ENCODE measurements at regions not wholly inside any gene's neighbourhood (a gene's known extent, or its start where the extent isn't known, plus 50 kb on each side); places are given as distances from the start of the nearest gene placed in this dataset.
A peak's percentile ranks its signal among the peaks of the same experiment; 100 is the strongest.
"Not testable (repeated sequence)": the region's sequence is repeated elsewhere in the genome, so short reads cannot be mapped to it uniquely, and the experiment has no call there.

DNA sequence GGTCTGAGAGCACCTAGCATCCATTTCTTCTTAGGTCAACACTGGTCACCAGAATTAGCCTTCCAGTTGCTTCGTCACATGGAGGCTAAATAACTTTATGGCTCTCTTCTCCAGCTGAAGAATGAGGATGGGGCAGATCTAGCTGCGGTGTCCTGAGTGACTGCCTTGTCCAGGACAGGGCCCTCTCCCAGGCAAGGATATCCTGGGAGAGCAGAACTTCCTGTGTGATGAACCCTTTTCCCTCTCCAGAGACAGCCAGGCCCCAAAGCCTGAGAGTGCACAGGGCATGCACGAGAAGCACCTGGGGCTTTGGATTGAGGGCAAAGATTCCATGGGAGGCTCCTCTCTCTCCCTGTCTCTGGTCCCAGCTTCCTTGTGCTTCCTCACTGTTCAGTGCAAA is 108.2 kb upstream of the MAMLD1 start:
- no peak for DNase-seq

DNA sequence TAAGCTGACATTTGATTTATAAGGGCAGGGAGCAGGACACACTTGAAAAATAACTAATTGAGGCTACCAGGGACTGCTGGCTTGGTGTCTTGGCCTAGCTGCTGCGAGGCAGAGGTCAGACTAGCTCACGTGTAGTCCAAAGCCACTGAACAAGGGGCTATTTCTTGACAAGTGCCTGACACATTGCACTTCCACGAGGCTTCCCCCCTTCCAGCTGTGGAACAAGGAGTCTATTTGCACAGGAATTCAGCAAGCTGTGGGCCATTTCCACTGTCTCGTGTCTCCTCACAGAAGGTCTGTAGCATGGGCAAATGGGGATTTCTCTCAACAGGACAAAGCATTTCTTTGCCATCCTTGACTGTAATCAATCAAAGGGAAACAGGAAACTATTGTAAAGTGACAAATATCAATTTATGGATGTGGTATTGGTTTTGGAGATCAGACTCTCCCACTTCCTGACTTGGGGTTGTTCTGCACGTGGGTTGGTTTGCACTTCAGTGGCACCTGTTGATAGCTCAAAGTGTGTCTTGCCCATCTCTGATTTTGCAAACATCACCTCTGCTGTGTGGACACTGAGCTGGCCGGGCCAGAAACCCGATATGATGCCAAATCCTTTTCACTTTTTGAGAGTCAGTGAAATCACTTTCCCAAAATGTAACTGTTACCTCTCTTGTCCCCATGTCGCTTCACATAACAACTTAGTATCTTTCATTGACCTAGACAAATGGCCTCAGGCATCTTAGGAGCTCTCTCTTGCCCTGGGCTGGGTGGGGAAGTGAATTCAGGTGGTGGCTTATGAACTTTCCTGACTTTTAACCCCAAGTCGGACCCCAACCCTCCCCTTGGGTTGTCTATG is 107.4 kb upstream of the MAMLD1 start:
- DNase-seq = no peak

DNA sequence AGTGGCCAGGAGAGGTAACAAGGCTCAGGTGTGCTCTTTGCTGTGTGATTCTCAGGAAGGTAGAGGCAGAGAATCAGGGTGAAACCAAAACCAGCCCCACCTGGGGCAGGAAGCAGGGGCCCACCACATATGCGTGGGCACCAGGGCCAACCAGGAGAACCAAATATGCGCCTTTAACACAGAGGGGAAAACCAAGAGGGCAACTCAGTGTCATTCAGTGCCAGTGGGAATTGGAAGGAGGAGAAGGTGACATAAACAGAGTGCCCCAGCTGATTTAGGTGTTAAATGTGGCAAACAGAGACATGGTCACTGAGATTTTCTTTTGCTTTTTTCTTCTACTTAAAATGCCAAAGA is 106.8 kb upstream of the MAMLD1 start:
- DNase-seq = no peak

DNA sequence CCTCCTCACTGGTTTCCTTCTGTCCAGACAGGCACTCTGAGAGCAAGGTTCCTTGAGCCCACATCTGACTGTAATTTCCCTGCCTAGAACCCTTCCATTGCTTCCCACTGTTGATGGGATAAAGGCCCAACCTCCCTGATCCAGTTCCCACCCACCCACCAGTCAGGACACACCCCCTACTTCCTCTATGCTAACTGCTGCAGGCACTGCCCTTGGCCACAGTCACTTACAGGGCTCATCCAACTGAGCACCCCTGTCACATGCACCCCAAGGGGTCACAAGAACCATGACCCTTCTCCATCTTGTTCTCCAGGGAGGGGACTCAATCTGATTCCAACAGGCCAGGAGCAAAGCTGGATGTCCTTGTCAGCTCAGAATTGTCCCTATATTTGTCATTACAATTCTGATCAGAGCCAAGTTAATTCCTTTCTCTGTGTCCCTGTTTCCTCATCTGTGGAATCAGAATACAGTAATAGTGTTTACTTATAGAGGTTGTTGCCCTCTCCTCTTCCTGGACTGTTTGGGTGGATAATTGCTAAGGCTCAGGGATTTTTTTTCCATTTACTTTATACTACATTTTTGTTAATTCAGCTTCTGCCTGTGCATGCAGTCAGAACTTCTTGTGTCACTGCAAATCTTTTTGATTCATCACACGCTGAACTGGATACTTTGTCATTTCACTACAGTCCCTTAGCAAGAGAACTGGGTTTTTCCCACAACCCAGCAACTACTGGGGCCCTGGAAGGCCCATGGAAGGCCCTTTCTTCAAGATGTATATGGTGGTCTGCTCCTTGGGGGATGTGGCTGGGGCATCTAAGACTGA is 105.6 kb upstream of the MAMLD1 start:
- no peak for DNase-seq

GRCh38 chrX:150258176-150258425 is 105.0 kb upstream of the MAMLD1 start:
- no peak for DNase-seq

GRCh38 chrX:150258463-150259430 is 104.4 kb upstream of the MAMLD1 start:
- DNase-seq = no peak

GRCh38 chrX:150262456-150262855 is 100.7 kb upstream of the MAMLD1 start:
- DNase-seq = no peak

- no peak for DNase-seq
These were observed 94.2 kb upstream of the MAMLD1 start for GRCh38 chrX:150268839-150269355.

GRCh38 chrX:150269605-150270254 is 93.4 kb upstream of the MAMLD1 start:
- DNase-seq = no peak

DNA sequence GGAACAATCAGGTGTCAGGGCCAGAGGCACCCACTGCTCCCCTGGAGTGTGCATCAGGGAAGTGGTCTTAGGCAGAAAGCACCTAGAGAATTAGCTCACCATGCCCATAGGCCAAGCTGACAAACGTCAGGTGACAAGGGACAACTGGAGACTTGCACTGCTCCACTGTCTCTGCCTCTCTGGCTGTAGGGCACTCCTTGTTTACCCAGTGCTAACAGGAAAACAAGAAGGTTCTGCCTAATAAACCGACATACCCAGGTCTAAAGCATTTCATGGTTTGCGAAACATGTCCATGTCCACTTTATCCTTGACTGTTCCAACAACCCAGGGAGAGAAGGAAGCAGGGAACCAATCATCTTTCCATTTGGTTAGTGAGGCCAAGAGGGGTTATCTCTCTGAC is 92.5 kb upstream of the MAMLD1 start:
- no peak for DNase-seq

DNA sequence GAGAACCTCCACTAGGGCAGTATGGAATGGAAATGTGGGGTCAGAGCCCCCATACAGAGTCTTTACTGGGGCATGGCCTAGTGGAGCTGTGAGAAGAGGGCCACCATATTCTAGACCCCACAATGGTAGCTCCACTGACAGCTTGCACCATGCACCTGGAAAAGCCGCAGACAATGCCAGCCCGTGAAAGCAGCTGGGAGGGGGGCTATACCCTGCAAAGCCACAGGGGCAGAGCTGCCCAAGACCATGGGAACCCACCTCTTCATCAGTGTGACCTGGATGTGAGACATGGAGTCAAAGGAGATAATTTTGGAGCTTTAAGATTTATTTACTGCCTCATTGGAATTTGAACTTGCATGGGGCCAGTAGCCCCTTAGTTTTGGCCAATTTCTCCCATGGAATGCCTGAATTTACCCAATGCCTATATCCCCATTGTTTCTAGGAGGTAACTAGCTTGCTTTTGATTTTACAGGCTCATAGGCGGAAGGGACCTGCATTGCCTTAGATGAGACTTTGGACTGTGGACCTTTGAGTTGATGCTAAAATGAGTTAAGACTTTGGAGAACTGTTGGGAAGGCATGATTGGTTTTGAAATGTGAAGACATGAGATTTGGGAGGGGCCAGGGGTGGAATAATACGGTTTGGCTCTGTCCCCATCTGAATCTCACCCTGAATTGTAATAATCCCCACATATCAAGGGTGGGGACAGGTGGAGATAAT is 89.4 kb upstream of the MAMLD1 start:
- not testable (repeated sequence) for DNase-seq

- no peak for DNase-seq
These were observed 80.2 kb upstream of the MAMLD1 start for GRCh38 chrX:150282953-150283352.

- DNase-seq = peak; percentile 75 to 81
These were observed 72.1 kb upstream of the MAMLD1 start for GRCh38 chrX:150291014-150291413.

DNA sequence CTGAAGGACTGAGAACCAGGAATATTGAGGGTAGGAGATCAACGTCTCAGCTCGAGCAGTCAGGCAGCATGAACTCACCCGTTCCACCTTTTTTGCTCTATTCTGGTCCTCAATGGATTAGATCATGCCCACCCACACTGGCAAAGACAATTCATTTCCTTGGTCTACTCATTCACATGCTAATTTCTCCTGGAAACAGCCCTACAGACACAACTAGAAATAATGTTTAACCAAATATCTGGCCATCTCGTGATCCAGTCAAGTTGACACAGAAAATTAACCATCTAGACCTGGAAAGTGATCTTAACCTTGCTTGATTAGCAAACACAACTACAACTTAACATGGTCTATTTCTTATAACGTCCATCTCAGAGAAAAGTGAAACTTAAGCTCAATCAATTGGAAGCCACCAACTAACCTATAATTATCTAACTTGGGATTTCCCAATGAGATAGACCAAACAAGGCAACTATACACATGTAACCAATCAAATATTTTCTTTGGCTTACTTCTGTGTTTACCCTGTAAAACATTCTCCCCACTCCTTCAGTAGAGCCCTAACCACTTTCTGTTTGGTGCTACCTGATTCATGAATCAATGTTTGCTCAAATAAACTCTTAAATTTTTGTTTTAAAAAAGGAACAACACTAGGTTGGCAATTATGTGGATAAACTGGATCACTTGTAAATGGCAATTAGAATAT is 69.7 kb upstream of the MAMLD1 start:
- DNase-seq = no peak

DNA sequence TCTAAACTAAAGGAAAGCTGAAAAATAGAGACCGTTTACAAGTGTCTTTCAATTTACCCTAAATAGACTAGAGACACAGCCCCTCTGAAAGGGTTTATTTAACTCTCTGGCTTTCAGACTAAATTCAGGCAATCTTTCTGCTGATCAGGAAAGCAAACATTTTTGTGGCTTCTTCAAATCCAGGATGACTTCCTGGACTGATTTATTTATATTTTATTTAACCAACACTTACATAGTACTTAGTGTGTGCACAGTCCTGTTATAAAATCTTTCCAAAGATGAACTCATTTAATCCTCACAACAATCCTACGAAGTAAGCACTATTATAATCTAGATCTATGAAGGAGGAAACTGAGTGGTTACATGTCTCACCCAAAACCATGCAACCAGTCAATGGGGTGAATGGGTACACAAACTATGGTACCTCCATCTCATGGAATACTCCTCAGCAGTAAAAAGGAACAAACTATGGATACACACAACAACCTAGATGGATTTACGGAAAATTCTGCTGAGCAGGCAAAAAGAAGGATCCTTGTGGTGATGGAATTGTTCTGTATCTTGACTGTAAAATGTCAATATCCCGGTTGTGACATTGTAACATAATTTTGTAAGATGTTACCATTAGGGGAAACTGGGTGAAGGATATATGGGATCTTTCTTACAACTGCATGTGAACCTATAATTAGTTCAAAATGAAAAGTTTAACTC is 64.1 kb upstream of the MAMLD1 start:
- no peak for DNase-seq

DNA sequence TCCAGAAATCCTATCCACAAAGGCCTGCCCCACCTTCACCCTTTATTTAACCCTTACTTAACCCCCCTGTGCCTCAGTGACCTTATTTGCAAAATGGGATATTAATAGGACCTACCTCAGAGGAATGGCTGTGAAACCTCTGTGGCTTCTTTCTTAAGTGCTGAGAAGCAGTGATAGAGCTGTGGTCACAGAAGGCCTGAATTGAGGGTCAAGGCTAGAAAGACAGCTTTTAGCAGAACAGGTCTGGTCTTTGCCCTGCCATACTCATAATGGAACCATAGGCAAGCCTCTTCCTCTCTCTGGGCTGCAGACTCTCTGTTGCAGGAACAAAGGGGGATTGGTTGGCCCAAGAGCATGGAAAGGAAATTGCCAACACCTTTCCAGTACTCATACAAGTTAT is 63.5 kb upstream of the MAMLD1 start:
- DNase-seq = no peak

- no peak for DNase-seq
These were observed 59.6 kb upstream of the MAMLD1 start for GRCh38 chrX:150303386-150304097.

DNA sequence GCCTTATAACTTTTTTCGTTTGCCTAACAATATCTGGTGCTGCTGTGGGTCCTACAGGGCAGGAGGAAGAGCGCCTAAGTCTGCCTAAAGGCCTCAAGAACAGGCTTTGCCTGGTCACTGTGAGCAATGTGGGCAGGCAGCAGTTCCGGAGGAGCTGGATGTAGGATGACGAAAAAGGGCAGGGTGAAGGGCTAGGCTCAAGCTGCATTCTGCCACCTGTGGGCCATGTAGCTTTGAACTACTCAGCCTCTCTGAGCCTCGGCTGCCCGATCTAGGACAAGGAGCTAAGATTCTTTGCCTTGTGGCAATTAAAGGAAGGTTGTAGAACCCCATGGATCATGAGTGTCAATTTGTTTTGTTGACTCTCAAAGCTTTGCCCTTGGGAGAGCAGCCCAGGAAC is 57.1 kb upstream of the MAMLD1 start:
- no peak for DNase-seq

- DNase-seq = no peak
These were observed 55.1 kb upstream of the MAMLD1 start for GRCh38 chrX:150308041-150308440.

Data from hippocampal formation (tissue), 2 donors.